ENCODE measurements at regions not wholly inside any gene's neighbourhood (a gene's known extent, or its start where the extent isn't known, plus 50 kb on each side); places are given as distances from the start of the nearest gene placed in this dataset.
"Not testable (repeated sequence)": the region's sequence is repeated elsewhere in the genome, so short reads cannot be mapped to it uniquely, and the experiment has no call there.

GRCh38 chr9:115517335-115518075 is 399.5 kb upstream of the TNC start:
- no peak for DNase-seq (ENCODE audit: low read depth in 4 of 4, low spot score in 3 of 4)

- no peak for DNase-seq (ENCODE audit: low read depth in 4 of 4, low spot score in 3 of 4)
Observed at GRCh38 chr9:115520646-115521045, 402.7 kb upstream of the TNC start.

GRCh38 chr9:115522912-115523311 is 405.0 kb upstream of the TNC start:
- DNase-seq (ENCODE audit: low read depth in 4 of 4, low spot score in 3 of 4), result no peak

GRCh38 chr9:115524453-115525059 is 406.6 kb upstream of the TNC start:
- peak; percentile 67 to 80 (median 75) for DNase-seq (ENCODE audit: low read depth in 4 of 4, low spot score in 3 of 4)

GRCh38 chr9:115525111-115526058 is 407.4 kb upstream of the TNC start:
- DNase-seq (ENCODE audit: low read depth in 4 of 4, low spot score in 3 of 4), result no peak

GRCh38 chr9:115531410-115532125 is 413.6 kb upstream of the TNC start:
- DNase-seq (ENCODE audit: low read depth in 4 of 4, low spot score in 3 of 4), result no peak

- no peak for DNase-seq (ENCODE audit: low read depth in 4 of 4, low spot score in 3 of 4)
Observed at GRCh38 chr9:115533511-115533910, 415.6 kb upstream of the TNC start.

GRCh38 chr9:115540091-115540490 is 422.1 kb upstream of the TNC start:
- DNase-seq (ENCODE audit: low read depth in 4 of 4, low spot score in 3 of 4), result no peak

- DNase-seq (ENCODE audit: low read depth in 4 of 4, low spot score in 3 of 4), result no peak
Observed at GRCh38 chr9:115543511-115543910, 425.6 kb upstream of the TNC start.

- no peak for DNase-seq (ENCODE audit: low read depth in 4 of 4, low spot score in 3 of 4)
Observed at GRCh38 chr9:115548609-115549260, 430.8 kb upstream of the TNC start.

GRCh38 chr9:115551396-115551795 is 433.4 kb upstream of the TNC start:
- no peak for DNase-seq (ENCODE audit: low read depth in 4 of 4, low spot score in 3 of 4)

GRCh38 chr9:115553060-115553773 is 435.3 kb upstream of the TNC start:
- no peak for DNase-seq (ENCODE audit: low read depth in 4 of 4, low spot score in 3 of 4)

- no peak for DNase-seq (ENCODE audit: low read depth in 4 of 4, low spot score in 3 of 4)
Observed at GRCh38 chr9:115556432-115556831, 438.5 kb upstream of the TNC start.

- no peak for DNase-seq (ENCODE audit: low read depth in 4 of 4, low spot score in 3 of 4)
Observed at GRCh38 chr9:115575147-115575546, 457.2 kb upstream of the TNC start.

GRCh38 chr9:115585458-115585857 is 467.5 kb upstream of the TNC start:
- DNase-seq (ENCODE audit: low read depth in 4 of 4, low spot score in 3 of 4), result not testable (repeated sequence)

- DNase-seq (ENCODE audit: low read depth in 4 of 4, low spot score in 3 of 4), result no peak
Observed at GRCh38 chr9:115587310-115587709, 469.4 kb upstream of the TNC start.

GRCh38 chr9:115590011-115590410 is 472.1 kb upstream of the TNC start:
- no peak for DNase-seq (ENCODE audit: low read depth in 4 of 4, low spot score in 3 of 4)

GRCh38 chr9:115591584-115591984 is 473.6 kb upstream of the TNC start:
- peak; percentile 62 to 80 (median 68) for DNase-seq (ENCODE audit: low read depth in 4 of 4, low spot score in 3 of 4)

- DNase-seq (ENCODE audit: low read depth in 4 of 4, low spot score in 3 of 4), result peak in 2 of 4 donors; percentile 28 to 43
Observed at GRCh38 chr9:115593587-115594091, 475.7 kb upstream of the TNC start.

All from right renal pelvis (tissue), 4 donors.